ENCODE measurements at regions not wholly inside any gene's neighbourhood (a gene's known extent, or its start where the extent isn't known, plus 50 kb on each side); places are given as distances from the start of the nearest gene placed in this dataset.

GRCh38 chr1:9426291-9426711, 113.0 kb upstream of the SLC25A33 start:
- Histone ChIP-seq H3K36me3 (ENCODE audit: control insufficient read depth, insufficient read depth, low read length) (no peaks in the 10 kb centered on the region), H3K27ac (ENCODE audit: insufficient read depth, low read length, poor library complexity, severe bottlenecking) (peak overlapping the region; percentile 63), H3K27me3 (ENCODE audit: control insufficient read depth, insufficient read depth, low read length) (no peaks in the 10 kb centered on the region), H3K9me3 (ENCODE audit: control insufficient read depth in 2 of 2, low read length in 2 of 2) (no peaks in the 10 kb centered on the region), H3K4me1 (ENCODE audit: control insufficient read depth, insufficient read depth, low read length, poor library complexity, severe bottlenecking) (peaks cover 53% of the 10 kb centered on the region), H3K4me3 (ENCODE audit: low read depth, low read length) (peak overlapping the region; percentile 16)
- Mint-ChIP-seq H3K27me3 (peaks cover 20% of the 10 kb centered on the region), H3K4me3 (peak overlapping the region; percentile 71 to 88 (median 76)), H3K36me3 (no peaks in the 10 kb centered on the region), H3K9me3 (no peaks in the 10 kb centered on the region), H3K27ac (peak overlapping the region; percentile 39 to 96 (median 89)), H3K4me1 (peaks cover 22 to 90% (median 55%) of the 10 kb centered on the region in 4 donors)
- ATAC-seq (ENCODE audit: low read depth in 2 of 2) (peak; percentile 62 to 72), DNase-seq (peak; percentile 77 to 94 (median 86))

GRCh38 chr1:9427388-9427787, 111.9 kb upstream of the SLC25A33 start:
- peak overlapping the region in 2 of 3 donors; percentile 89 to 96 for H3K27ac Mint-ChIP-seq
- peaks cover 48% of the 10 kb centered on the region for H3K4me1 ChIP-seq (ENCODE audit: control insufficient read depth, insufficient read depth, low read length, poor library complexity, severe bottlenecking)

GRCh38 chr1:9428601-9429341, 110.5 kb upstream of the SLC25A33 start:
- H3K27me3 Mint-ChIP-seq, result peaks cover 20% of the 10 kb centered on the region

More at GRCh38 chr1:9427388-9427787, 111.9 kb upstream of the SLC25A33 start:
- H3K36me3 Mint-ChIP-seq, result no peaks in the 10 kb centered on the region
- Histone ChIP-seq H3K9me3 (ENCODE audit: control insufficient read depth in 2 of 2, low read length in 2 of 2) (no peaks in the 10 kb centered on the region), H3K27ac (ENCODE audit: insufficient read depth, low read length, poor library complexity, severe bottlenecking) (no peak overlapping the region), H3K4me3 (ENCODE audit: low read depth, low read length) (no peak overlapping the region), H3K36me3 (ENCODE audit: control insufficient read depth, insufficient read depth, low read length) (no peaks in the 10 kb centered on the region), H3K27me3 (ENCODE audit: control insufficient read depth, insufficient read depth, low read length) (no peaks in the 10 kb centered on the region)
- peaks cover 22 to 81% (median 53%) of the 10 kb centered on the region in 4 donors for H3K4me1 Mint-ChIP-seq
- no peaks in the 10 kb centered on the region for H3K9me3 Mint-ChIP-seq
- peaks cover 20% of the 10 kb centered on the region for H3K27me3 Mint-ChIP-seq
- DNase-seq (no peak), ATAC-seq (ENCODE audit: low read depth in 2 of 2) (no peak)
- peak overlapping the region in 3 of 4 donors; percentile 10 to 94 (median 79) for H3K4me3 Mint-ChIP-seq

GRCh38 chr1:9429342-9429711, 109.9 kb upstream of the SLC25A33 start:
- Histone ChIP-seq H3K27ac (ENCODE audit: insufficient read depth, low read length, poor library complexity, severe bottlenecking) (peak overlapping the region; percentile 89), H3K36me3 (ENCODE audit: control insufficient read depth, insufficient read depth, low read length) (no peaks in the 10 kb centered on the region), H3K4me1 (ENCODE audit: control insufficient read depth, insufficient read depth, low read length, poor library complexity, severe bottlenecking) (peaks cover 48% of the 10 kb centered on the region), H3K4me3 (ENCODE audit: low read depth, low read length) (peak overlapping the region; percentile 97), H3K9me3 (ENCODE audit: control insufficient read depth in 2 of 2, low read length in 2 of 2) (no peaks in the 10 kb centered on the region), H3K27me3 (ENCODE audit: control insufficient read depth, insufficient read depth, low read length) (no peaks in the 10 kb centered on the region)
- H3K9me3 Mint-ChIP-seq, result no peaks in the 10 kb centered on the region
- peak overlapping the region; percentile 94 to 98 (median 96) for H3K4me3 Mint-ChIP-seq
- H3K27me3 Mint-ChIP-seq, result peaks cover 20% of the 10 kb centered on the region
- no peaks in the 10 kb centered on the region for H3K36me3 Mint-ChIP-seq
- no peak for DNase-seq
- H3K4me1 Mint-ChIP-seq, result peaks cover 22 to 62% (median 43%) of the 10 kb centered on the region in 4 donors
- peak overlapping the region; percentile 96 to 99 (median 99) for H3K27ac Mint-ChIP-seq
- no peak for ATAC-seq (ENCODE audit: low read depth in 2 of 2)

More at GRCh38 chr1:9428601-9429341, 110.5 kb upstream of the SLC25A33 start:
- DNase-seq, result peak; percentile 99 to 100 (median 99)
- no peaks in the 10 kb centered on the region for H3K27me3 ChIP-seq (ENCODE audit: control insufficient read depth, insufficient read depth, low read length)
- ATAC-seq (ENCODE audit: low read depth in 2 of 2), result peak; percentile 84 to 88
- H3K36me3 Mint-ChIP-seq, result no peaks in the 10 kb centered on the region
- no peaks in the 10 kb centered on the region for H3K36me3 ChIP-seq (ENCODE audit: control insufficient read depth, insufficient read depth, low read length)
- H3K27ac ChIP-seq (ENCODE audit: insufficient read depth, low read length, poor library complexity, severe bottlenecking), result peak overlapping the region; percentile 89
- no peaks in the 10 kb centered on the region for H3K9me3 ChIP-seq (ENCODE audit: control insufficient read depth in 2 of 2, low read length in 2 of 2)
- peak overlapping the region; percentile 97 for H3K4me3 ChIP-seq (ENCODE audit: low read depth, low read length)
- H3K4me3 Mint-ChIP-seq, result peak overlapping the region; percentile 94 to 98 (median 96)
- peaks cover 48% of the 10 kb centered on the region for H3K4me1 ChIP-seq (ENCODE audit: control insufficient read depth, insufficient read depth, low read length, poor library complexity, severe bottlenecking)
- H3K27ac Mint-ChIP-seq, result peak overlapping the region; percentile 96 to 99 (median 99)
- H3K9me3 Mint-ChIP-seq, result no peaks in the 10 kb centered on the region
- peaks cover 22 to 68% (median 46%) of the 10 kb centered on the region in 4 donors for H3K4me1 Mint-ChIP-seq

- Histone ChIP-seq H3K4me3 (ENCODE audit: low read depth, low read length) (no peak overlapping the region), H3K27me3 (ENCODE audit: control insufficient read depth, insufficient read depth, low read length) (no peaks in the 10 kb centered on the region), H3K36me3 (ENCODE audit: control insufficient read depth, insufficient read depth, low read length) (no peaks in the 10 kb centered on the region), H3K4me1 (ENCODE audit: control insufficient read depth, insufficient read depth, low read length, poor library complexity, severe bottlenecking) (peaks cover 2% of the 10 kb centered on the region), H3K27ac (ENCODE audit: insufficient read depth, low read length, poor library complexity, severe bottlenecking) (no peak overlapping the region), H3K9me3 (ENCODE audit: control insufficient read depth in 2 of 2, low read length in 2 of 2) (no peaks in the 10 kb centered on the region)
- peaks cover 8% of the 10 kb centered on the region for H3K27me3 Mint-ChIP-seq
- ATAC-seq (ENCODE audit: low read depth in 2 of 2) (no peak), DNase-seq (no peak)
- no peak overlapping the region for H3K27ac Mint-ChIP-seq
- no peaks in the 10 kb centered on the region for H3K9me3 Mint-ChIP-seq
- peak overlapping the region in 1 of 4 donors; percentile 63 for H3K4me3 Mint-ChIP-seq
- H3K4me1 Mint-ChIP-seq, result peaks cover 0 to 10% (median 8%) of the 10 kb centered on the region in 4 donors
- no peaks in the 10 kb centered on the region for H3K36me3 Mint-ChIP-seq
Observed at GRCh38 chr1:9434247-9435152, 104.8 kb upstream of the SLC25A33 start.

GRCh38 chr1:9435153-9435636, 104.1 kb upstream of the SLC25A33 start:
- ATAC-seq (ENCODE audit: low read depth in 2 of 2) (no peak), DNase-seq (no peak)
- no peaks in the 10 kb centered on the region for H3K9me3 ChIP-seq (ENCODE audit: control insufficient read depth in 2 of 2, low read length in 2 of 2)
- no peaks in the 10 kb centered on the region for H3K27me3 ChIP-seq (ENCODE audit: control insufficient read depth, insufficient read depth, low read length)
- H3K9me3 Mint-ChIP-seq, result no peaks in the 10 kb centered on the region
- no peaks in the 10 kb centered on the region for H3K36me3 Mint-ChIP-seq
- peaks cover 0 to 4% (median 2%) of the 10 kb centered on the region in 4 donors for H3K4me1 Mint-ChIP-seq
- no peaks in the 10 kb centered on the region for H3K4me1 ChIP-seq (ENCODE audit: control insufficient read depth, insufficient read depth, low read length, poor library complexity, severe bottlenecking)
- no peak overlapping the region for H3K4me3 Mint-ChIP-seq
- H3K27ac Mint-ChIP-seq, result no peak overlapping the region
- H3K4me3 ChIP-seq (ENCODE audit: low read depth, low read length), result no peak overlapping the region
- no peak overlapping the region for H3K27ac ChIP-seq (ENCODE audit: insufficient read depth, low read length, poor library complexity, severe bottlenecking)
- no peaks in the 10 kb centered on the region for H3K36me3 ChIP-seq (ENCODE audit: control insufficient read depth, insufficient read depth, low read length)
- peaks cover 9% of the 10 kb centered on the region for H3K27me3 Mint-ChIP-seq

GRCh38 chr1:9435854-9436640, 103.2 kb upstream of the SLC25A33 start:
- H3K27me3 Mint-ChIP-seq, result peaks cover 9% of the 10 kb centered on the region
- Histone ChIP-seq H3K9me3 (ENCODE audit: control insufficient read depth in 2 of 2, low read length in 2 of 2) (no peaks in the 10 kb centered on the region), H3K27ac (ENCODE audit: insufficient read depth, low read length, poor library complexity, severe bottlenecking) (no peak overlapping the region), H3K4me3 (ENCODE audit: low read depth, low read length) (no peak overlapping the region), H3K4me1 (ENCODE audit: control insufficient read depth, insufficient read depth, low read length, poor library complexity, severe bottlenecking) (no peaks in the 10 kb centered on the region), H3K27me3 (ENCODE audit: control insufficient read depth, insufficient read depth, low read length) (no peaks in the 10 kb centered on the region), H3K36me3 (ENCODE audit: control insufficient read depth, insufficient read depth, low read length) (no peaks in the 10 kb centered on the region)
- H3K4me1 Mint-ChIP-seq, result peaks cover 0 to 3% (median 0%) of the 10 kb centered on the region in 4 donors
- DNase-seq, result no peak
- H3K27ac Mint-ChIP-seq, result no peak overlapping the region
- no peak for ATAC-seq (ENCODE audit: low read depth in 2 of 2)
- H3K36me3 Mint-ChIP-seq, result no peaks in the 10 kb centered on the region
- H3K4me3 Mint-ChIP-seq, result peak overlapping the region in 1 of 4 donors; percentile 65
- no peaks in the 10 kb centered on the region for H3K9me3 Mint-ChIP-seq
